ENCODE measurements at regions not wholly inside any gene's neighbourhood (a gene's known extent, or its start where the extent isn't known, plus 50 kb on each side); places are given as distances from the start of the nearest gene placed in this dataset.

GRCh38 chr2:211128287-211128686 lies 571.9 kb downstream of the CPS1 start:
- H3K4me3 ChIP-seq (ENCODE audit: low read depth, low read length) = no peak overlapping the region
- no peak for DNase-seq (ENCODE audit: low read depth)
- no peak for TF ChIP-seq CTCF (conservative IDR thresholded peaks at IDR 0.05; ENCODE audit: low read depth, low read length)

GRCh38 chr2:211129798-211130197 lies 573.4 kb downstream of the CPS1 start:
- DNase-seq (ENCODE audit: low read depth) = no peak
- TF ChIP-seq CTCF (conservative IDR thresholded peaks at IDR 0.05; ENCODE audit: low read depth, low read length) = no peak

GRCh38 chr2:211132046-211132445 lies 575.6 kb downstream of the CPS1 start:
- no peak for TF ChIP-seq CTCF (conservative IDR thresholded peaks at IDR 0.05; ENCODE audit: low read depth, low read length)
- H3K4me3 ChIP-seq (ENCODE audit: low read depth, low read length) = no peak overlapping the region
- DNase-seq (ENCODE audit: low read depth) = no peak

More at GRCh38 chr2:211129798-211130197, 573.4 kb downstream of the CPS1 start:
- no peak overlapping the region for H3K4me3 ChIP-seq (ENCODE audit: low read depth, low read length)

GRCh38 chr2:211132573-211132972 lies 576.2 kb downstream of the CPS1 start:
- H3K4me3 ChIP-seq (ENCODE audit: low read depth, low read length) = no peak overlapping the region
- TF ChIP-seq CTCF (conservative IDR thresholded peaks at IDR 0.05; ENCODE audit: low read depth, low read length) = no peak
- DNase-seq (ENCODE audit: low read depth) = no peak

GRCh38 chr2:211133766-211134165 lies 577.4 kb downstream of the CPS1 start:
- no peak overlapping the region for H3K4me3 ChIP-seq (ENCODE audit: low read depth, low read length)
- no peak for TF ChIP-seq CTCF (conservative IDR thresholded peaks at IDR 0.05; ENCODE audit: low read depth, low read length)
- DNase-seq (ENCODE audit: low read depth) = no peak

GRCh38 chr2:211138551-211138950 lies 582.2 kb downstream of the CPS1 start:
- no peak for DNase-seq (ENCODE audit: low read depth)
- no peak for TF ChIP-seq CTCF (conservative IDR thresholded peaks at IDR 0.05; ENCODE audit: low read depth, low read length)
- H3K4me3 ChIP-seq (ENCODE audit: low read depth, low read length) = no peak overlapping the region

GRCh38 chr2:211141646-211142045 lies 585.2 kb downstream of the CPS1 start:
- TF ChIP-seq CTCF (conservative IDR thresholded peaks at IDR 0.05; ENCODE audit: low read depth, low read length) = no peak
- DNase-seq (ENCODE audit: low read depth) = no peak
- no peak overlapping the region for H3K4me3 ChIP-seq (ENCODE audit: low read depth, low read length)
